HG03565 (cell line): ENCODE measurements at regions not wholly inside any gene's neighbourhood (a gene's known extent, or its start where the extent isn't known, plus 50 kb on each side); places are given as distances from the start of the nearest gene placed in this dataset.
"Not testable (repeated sequence)": the region's sequence is repeated elsewhere in the genome, so short reads cannot be mapped to it uniquely, and the experiment has no call there.

ENCODE experiments used
- ATAC-seq: cut with Tn5 transposase; IDR thresholded peaks from one replicate; pipeline ENCODE4 v1.9.1; 2021; ENCODE audit warnings: mild to moderate bottlenecking, moderate library complexity; ENCODE audit not compliant: unreplicated experiment

DNA sequence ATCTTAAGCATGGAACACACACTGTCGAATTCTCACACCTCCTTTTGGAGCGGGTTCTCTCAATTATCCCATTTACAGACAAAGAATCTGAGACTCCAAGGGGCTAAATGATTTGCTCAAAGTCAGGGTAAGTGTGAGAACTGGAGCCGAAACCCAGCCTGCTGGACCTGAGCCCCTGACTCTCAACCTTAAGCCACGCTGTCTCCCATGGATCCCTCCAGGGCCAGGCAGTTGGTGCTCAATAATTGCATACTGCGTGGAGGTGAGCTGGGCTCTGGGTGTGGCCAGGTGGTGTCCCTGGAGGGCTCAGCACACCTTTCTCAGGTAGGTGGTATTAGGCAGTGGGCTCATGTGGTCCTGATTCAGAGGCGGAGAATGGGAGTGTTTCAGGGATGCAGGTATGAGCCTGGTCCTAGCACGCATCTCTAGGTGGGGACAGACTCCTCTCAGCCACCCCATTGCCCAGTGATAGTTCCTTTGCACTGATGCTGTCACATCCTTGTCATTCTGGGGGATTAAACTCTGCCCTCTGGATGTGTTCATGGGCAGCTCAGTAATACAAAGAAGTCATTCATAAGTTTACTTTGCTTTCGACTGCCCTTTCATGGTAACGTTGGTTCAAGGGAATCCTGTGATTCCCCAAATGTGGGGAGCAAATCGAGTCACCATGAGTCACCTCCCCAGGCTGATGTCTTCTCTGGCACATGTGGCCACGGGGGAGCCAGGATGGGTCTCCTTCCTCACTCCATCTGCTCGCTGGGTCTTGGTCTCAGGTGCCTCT is 399.5 kb upstream of the TNRC6C start:
- ATAC-seq = no peak

DNA sequence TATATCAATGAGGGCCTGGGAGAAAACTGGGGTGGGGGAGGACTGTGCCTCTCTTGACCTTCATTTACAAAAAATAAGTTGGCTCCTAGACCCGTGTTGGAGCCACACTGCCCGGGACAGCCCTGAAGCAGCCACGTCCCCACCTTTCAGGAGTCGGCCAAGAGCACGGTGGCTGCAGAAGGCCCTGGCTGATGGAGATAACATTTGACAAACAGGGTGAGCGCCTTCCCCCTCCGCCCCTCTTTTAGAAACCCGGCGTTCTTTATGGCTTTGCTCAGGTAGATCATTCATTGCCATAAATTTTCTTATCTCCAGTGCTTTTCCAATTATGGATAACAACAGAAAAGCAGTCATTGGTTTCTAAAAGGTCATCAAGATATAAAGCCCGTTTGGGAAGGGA is 398.1 kb upstream of the TNRC6C start:
- ATAC-seq = no peak

DNA sequence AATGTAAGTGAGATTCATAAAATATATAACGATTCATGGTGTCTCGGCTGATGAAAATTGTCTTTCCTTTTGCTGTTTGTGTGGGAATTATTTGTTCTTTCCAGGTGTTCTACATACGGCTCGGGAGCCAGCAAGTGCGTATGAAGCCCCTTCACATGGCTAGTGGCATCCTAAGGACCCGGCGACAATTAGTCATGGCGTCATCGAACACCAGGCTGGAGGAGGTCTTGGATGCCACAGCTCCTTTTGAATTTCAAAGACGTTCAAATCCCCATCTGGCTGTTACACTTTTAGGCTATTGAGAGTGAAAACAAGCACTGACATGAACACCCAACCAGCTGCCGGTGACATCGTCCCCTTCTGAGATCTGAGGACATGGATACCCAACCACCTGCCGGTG is 397.7 kb upstream of the TNRC6C start:
- ATAC-seq = no peak

DNA sequence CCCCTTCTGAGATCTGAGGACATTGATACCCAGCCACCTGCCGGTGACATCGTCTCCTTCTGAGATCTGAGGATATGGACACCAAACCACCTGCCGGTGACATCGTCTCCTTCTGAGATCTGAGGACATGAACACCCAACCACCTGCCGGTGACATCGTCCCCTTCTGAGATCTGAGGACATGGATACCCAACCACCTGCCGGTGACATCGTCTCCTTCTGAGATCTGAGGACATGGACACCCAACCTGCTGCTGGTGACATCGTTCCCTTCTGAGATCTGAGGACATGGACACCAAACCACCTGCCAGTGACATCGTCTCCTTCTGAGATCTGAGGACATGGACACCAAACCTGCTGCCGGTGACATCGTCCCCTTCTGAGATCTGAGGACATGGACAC is 396.1 kb upstream of the TNRC6C start:
- not testable (repeated sequence) for ATAC-seq

DNA sequence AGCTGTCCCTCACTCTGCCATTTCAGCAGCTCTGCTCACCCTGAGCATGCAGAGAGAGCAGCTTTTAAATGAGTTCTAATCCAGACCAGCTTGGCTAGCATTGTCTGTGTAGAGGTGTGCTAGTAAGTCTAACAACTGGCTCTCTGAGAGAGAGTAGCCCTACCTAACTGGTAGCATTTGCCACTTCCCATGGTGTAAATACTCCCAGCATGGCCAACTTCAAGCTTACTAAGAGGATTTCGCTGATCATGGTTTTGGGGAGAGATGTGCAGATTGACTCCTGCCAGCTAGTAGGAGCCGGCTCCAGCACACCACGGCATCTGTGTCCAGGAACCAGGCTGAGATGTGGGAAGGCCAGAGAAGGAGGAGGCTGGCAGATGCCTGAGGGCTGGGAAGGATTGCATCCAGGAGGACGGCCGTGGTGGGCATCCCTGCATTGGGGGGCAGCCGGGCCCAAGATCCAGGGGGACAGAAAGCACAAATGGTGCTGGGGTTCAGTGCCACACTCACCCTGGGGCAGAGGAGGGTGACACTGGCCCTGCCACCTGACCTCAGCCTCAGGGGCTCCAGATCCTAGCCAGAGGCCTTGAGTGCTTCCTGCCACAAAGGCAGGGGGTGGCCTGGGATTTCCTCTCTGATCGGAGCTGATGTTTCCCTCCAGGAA is 394.9 kb upstream of the TNRC6C start:
- no peak for ATAC-seq

DNA sequence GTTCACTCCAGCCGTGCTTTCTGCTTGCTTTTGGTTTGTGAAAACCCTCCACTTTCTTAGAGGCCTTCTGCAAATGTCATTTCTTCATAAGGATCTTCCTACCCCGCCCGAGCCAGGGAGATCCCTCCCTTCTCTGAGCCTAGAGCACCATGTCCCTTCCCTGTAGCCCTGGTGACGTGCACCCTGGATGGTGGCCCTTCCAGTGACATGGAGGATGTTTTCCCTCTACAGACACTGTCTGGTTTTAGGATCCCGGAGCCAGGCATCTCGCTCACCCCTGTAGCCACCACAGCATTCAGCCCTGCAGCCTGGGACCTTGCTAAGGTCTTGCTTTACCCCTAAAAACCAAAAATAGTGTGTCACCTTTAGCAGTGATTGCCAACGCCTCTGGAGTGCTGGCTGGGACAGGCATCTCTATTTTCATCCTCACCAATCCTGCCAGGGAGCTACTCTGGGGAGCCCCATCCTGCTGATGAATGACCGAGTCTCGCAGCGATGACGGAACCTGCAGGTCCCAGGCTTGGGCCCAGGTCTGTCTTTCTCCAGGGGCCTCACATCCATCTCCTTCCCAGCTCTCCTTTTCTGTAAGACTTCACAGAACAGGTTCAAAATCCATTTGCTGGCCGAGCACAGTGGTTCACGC is 394.1 kb upstream of the TNRC6C start:
- ATAC-seq = no peak

DNA sequence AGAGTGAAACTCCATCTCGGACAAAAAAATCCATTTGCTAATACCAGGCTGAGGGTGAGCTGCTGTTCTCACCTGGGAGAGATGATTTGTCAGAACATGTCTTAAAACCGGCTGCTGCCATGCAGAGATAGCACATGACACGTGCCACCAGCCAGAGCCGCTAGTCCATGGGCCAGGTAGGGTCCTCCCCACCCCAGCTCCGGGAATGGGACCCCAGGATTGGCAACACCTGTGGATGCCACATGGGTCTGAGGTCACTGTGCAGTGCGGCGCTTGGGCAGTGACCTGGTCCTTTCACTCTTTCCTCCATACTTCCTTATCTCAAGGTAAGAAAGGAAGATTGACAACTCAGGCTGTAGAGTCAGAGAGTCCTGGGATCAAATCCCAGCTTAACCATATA is 393.3 kb upstream of the TNRC6C start:
- ATAC-seq = no peak

DNA sequence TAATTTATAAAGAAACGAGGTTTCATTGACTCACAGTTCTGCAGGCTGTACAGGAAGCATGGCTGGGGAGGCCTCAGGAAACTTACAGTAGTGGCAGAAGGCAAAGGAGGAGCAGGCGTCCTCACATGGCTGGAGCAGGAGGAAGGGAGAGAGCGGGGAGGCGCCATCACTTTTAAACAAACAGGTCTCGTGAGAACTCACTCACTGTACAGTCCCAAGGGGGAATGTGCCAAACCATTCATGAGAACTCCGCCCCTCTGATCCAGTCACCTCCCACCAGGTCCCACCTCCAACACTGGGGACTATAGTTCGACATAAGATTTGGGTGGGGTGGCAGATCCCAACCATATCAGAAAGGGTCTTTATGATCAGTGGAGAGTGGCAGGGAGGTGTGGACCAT is 392.4 kb upstream of the TNRC6C start:
- no peak for ATAC-seq

DNA sequence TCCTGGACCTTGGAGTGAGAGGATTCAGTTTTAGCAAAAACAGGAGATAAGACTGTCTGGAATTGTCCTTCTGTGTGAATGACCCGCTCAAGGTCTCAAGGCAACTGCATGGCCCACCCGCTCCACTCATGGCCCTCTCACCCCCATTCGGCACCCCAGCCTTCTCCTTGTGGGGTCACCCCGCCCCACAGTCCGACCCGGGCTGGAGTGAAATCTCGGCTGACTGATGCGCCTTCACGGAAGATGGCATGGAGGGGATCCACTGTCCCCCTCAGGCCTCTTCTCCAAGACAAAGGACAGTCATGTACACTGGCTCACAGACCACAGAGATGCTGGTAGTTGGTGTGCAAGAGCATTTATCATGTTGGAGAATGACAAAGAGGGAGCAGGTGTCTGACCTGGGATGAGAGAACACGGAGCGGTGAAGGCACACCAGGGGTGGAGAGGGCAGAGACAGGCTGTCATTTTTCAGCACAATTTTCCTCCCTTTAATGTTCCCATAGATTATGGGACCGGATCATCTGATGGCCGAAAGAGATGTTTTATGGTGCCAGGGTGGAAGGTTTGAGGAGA is 391.9 kb upstream of the TNRC6C start:
- ATAC-seq = no peak

DNA sequence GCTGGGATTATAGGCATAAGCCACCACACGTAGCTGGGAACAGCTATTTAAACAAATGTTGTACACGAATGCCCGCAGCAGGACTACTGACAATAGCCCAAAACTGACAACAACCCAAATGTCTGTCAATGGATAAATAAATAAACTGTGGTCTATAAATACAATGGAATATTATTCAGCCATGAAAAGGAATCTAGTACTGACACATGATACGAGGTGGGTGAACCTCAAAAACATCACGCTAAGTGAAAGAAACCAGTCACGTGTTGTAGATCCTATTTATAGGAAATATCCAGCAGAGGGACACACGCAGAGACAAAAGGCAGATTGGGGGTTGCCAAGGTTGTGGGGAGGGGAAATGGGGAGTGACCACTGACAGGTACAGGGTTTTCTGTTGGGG is 390.0 kb upstream of the TNRC6C start:
- ATAC-seq = no peak

DNA sequence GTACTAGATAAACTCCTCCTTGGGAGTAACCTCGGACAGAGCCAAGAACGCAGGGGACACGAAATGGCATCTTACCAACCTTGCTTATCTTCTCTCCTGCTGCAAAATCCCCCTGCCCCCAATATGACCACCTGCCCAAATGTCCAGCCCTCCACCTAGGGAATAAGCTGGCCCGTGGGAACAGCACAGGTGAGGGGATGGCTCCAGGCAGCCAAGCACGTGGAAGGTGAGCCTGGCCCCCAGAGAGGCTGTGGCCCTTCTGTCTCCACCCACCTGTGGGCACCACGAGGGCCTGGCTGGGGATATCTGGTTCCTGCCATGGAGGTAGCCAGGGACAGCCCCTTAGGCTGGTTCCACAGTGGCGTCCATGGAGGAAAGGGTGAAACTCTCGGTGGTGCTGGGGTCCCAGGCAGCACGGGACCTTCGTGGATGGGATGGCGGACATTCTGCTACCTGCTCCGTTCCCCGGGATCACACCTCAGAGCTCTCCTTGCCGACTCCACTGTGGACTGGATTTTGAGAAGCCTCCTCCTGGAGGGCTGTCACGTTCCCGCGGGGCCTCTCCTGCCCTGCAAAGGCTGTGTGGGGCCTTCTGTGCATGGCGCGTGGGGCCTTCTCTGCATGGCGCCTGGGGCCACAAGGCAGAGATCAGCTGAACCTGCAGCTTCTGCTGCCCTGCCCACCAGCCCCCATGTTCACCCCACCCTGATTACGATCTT is 388.5 kb upstream of the TNRC6C start:
- no peak for ATAC-seq

DNA sequence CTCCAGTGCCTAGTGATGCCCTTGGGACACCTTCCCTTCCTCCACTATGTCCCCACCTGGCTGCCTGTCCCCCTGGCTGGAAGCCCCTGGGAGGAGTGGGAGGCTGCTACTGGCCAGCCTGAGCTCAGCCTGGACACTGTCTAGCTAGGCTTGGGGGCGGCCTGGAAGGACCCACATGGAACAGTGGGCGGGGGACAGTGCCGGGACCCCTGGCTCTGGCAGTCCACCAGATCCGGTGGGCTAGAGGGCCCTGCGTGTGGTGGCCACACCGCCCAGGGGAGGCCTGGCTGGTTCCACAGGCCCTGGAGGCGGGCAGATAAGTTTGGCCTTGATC is 388.0 kb upstream of the TNRC6C start:
- no peak for ATAC-seq

DNA sequence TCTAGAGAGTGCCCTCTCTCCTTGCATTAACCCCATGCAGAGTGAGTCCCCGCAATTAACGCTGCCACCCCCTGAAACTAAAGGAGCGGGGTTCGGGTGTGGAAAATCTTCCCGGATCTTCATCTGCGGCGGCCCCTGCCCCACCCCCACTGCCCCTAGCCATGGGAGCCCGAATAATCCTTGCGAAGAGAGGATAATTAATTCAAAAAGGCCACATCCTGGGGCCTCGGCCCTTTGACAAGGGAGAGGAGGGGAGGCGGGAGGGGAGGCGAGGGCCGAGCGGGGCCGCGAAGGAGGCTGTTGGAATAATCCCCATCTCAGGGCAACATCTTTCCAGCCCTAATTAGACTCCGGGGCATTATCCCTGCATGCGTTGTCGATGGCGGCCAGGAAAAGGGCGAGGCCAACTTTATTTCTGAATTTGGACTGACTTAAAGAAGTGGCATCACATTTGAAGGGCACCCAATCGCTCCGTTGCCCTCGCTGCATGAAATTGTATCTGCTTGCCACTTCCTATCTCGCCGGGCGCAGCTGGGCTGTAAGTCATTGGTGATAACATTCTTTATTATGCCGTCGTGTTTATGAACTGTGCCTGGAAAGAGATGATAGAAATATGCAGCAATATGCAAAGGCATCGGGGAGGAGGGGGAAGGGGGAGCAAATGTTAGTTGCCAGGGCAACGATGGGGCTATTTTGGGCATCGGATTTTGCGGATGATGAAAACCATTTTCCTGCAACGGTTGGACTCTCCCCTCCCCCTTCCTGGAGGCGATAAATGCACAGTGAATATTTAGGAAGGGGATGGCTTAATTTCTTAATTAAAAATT is 387.1 kb upstream of the TNRC6C start:
- no peak for ATAC-seq

DNA sequence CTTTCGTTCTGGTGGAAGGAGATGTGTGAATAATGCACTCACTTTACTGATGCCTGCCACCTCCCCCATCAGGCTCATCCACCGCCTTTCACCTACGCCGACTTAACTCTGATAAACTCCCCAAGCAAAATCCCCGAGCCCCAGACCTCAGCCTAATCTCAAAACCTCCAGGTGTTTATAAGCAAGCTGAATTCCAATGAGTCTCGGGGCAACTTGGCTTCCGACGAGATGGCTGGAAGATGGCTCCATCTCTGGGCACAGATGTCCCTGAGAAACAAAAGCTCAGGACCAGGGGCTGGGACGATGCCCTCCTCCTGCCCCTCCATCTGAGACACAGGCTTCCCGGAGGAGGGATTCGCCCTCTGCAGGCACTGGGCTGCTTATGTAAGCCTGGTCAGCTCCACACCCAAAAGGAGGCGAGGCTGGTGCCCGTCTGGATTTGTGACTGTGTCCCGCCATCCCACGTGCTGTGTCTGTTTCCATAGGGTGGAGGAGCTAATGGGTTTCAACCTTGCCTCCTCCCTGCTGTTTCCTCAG is 386.4 kb upstream of the TNRC6C start:
- no peak for ATAC-seq

DNA sequence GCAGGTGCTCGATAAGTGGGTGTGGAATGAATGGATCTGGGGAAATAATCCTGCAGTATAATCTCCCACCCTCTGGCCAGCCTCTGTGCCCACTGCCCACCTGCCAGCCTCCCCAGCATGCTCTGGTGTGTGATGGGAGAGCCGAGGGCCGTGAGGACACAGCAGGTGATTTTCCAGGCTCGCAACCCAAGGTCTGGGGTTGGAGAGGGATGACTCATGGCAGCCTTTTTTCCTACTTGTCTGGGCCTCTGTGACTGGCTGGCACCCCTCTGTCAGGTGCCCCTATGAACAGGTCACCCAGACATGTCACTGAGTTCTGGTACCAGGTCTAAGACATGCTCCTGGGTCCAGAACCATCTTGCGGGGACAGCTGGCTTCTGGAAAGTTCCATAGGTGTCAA is 385.7 kb upstream of the TNRC6C start:
- no peak for ATAC-seq

DNA sequence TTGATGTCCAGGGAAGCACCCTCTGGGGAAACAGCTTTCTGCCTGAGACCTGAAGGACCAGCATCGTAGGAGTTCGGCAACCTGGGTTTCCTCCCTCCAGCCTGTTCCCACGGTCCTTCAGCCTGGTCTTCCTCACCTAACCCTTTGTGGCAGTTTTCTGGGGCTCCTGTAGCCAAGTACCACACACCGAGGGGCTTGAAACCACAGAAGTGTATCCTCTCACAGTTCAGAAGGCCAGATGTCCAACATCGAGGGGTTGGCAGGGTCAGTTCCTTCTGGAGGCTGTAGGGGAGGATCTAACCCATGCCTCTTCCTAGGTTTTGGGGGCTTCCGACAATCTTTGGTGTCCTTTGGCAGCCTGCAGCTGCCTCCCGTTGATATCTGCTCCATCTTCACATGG is 381.0 kb upstream of the TNRC6C start:
- ATAC-seq = no peak

DNA sequence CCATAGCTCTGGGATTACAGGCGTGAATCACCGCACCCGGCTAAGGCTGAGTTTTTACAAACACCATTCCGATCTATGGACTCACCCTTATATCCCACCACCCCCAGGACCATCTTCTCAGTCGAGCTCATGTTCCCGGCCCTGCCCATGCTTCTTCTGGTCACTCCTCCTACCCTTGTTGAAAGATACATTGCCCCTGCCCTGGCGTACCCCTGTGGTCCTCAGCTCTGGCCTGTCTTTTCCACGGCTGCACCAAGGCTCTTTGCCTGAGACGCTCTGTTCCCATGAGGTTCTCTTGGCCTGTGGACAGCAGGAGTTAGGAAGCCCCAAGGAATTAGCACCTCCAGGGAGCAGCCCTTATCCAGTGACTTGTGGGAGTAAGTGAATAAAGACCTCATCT is 379.4 kb upstream of the TNRC6C start:
- ATAC-seq = no peak

DNA sequence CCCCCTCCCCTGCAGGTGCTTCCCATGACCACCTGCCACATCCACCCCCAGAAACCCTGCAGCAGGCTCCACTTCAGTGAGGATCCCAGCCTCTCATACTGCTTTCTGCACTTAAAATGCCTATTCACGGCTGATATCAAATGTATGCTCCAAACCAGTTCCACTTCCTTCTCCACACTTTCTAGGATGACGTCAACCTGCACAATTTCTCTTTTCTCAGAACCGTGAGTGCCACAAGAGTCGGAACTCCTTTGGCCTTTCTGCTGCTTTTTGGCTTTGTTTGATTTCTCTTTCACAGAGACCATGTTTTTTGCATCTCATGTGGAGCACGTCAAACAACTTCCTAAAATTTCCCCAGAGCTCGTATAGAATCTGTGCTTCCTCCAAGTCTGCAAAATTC is 378.8 kb upstream of the TNRC6C start:
- ATAC-seq = no peak

DNA sequence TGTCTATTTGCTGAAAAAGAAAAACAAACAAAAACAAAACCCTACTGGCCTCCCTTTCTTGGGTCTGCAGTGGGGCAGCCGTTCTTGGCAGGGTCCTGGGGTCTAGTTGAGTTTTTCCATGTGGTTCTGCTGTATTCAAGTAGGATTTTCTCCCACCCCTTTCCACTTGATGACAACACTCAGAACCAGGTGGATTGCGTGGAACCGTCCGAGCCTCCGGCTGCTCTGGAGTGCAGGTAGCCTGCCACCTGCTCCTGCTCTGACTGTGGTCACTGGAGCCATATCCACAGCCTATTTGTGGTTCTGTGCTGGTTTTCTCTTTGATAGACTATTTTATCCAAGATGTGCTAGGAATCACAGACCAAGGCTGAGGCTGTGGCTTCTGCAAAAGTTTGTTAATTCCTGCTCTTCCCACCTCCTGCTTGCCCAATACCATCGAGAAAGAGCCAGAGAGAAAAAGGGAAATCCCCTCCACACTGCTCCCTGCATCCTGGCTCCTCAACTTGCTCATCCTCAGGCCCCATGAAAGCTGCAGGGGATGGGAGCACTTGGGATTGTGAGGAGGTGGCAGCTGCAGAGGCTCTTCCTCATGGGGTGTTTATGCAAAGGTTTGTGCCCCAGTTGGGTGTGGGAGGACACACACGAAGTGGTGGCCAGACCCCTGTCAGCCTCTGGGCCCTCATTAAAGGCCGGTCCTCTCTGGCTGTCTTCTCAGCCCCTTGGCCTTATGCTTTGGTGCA is 377.8 kb upstream of the TNRC6C start:
- no peak for ATAC-seq

DNA sequence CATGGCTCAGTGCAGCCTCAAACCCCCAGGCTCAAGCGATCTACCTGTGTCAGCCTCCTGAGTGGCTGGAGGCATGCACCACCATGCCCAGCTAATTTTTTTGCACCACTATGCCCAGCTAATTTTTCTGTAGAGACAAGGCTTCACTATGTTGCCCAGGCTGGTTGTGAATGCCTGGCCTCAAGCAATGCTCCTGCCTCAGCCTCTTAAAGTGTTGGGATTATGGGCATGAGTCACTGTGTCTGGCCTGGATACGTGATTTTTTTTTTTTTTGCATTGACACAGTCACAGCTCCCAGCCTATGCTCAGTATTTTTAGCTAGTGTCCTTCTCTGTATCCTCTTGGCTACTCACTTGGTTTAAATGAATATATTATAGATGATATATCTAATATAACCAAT is 377.0 kb upstream of the TNRC6C start:
- ATAC-seq = no peak
